ENCODE measurements at regions not wholly inside any gene's neighbourhood (a gene's known extent, or its start where the extent isn't known, plus 50 kb on each side); places are given as distances from the start of the nearest gene placed in this dataset.

DNA sequence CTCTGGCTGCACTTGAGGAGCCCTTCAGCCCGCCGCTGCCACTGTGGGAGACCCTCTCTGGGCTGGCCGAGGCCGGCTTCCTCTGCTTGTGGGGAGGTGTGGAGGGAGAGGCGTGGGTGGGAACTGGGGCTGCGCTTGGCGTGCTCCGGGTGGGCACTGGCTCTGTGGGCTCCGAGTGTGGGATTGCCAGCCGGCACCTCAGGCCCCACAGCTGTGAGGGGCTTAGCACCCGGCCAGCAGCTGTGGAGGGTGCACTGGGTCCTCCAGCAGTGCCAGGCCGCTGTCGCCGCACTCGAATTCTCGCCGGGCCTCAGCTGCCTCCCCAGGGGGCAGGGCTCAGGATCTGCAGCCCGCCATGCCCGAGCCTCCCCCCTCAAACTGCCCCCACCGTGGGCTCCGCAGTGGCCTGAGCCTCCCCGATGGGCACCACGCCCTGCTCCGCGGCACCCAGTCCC is 808.0 kb upstream of the SOX11 start:
- TF ChIP-seq, protein P1, sequence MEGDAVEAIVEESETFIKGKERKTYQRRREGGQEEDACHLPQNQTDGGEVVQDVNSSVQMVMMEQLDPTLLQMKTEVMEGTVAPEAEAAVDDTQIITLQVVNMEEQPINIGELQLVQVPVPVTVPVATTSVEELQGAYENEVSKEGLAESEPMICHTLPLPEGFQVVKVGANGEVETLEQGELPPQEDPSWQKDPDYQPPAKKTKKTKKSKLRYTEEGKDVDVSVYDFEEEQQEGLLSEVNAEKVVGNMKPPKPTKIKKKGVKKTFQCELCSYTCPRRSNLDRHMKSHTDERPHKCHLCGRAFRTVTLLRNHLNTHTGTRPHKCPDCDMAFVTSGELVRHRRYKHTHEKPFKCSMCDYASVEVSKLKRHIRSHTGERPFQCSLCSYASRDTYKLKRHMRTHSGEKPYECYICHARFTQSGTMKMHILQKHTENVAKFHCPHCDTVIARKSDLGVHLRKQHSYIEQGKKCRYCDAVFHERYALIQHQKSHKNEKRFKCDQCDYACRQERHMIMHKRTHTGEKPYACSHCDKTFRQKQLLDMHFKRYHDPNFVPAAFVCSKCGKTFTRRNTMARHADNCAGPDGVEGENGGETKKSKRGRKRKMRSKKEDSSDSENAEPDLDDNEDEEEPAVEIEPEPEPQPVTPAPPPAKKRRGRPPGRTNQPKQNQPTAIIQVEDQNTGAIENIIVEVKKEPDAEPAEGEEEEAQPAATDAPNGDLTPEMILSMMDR (IDR thresholded peaks at IDR 0.05; ENCODE audit: low read depth, low read length, missing control alignments), result no peak
- DNase-seq (ENCODE audit: extremely low read depth, low read depth), result no peak
- no peak overlapping the region for H3K4me3 ChIP-seq (replicated peaks; ENCODE audit: low read depth, low read length)

DNA sequence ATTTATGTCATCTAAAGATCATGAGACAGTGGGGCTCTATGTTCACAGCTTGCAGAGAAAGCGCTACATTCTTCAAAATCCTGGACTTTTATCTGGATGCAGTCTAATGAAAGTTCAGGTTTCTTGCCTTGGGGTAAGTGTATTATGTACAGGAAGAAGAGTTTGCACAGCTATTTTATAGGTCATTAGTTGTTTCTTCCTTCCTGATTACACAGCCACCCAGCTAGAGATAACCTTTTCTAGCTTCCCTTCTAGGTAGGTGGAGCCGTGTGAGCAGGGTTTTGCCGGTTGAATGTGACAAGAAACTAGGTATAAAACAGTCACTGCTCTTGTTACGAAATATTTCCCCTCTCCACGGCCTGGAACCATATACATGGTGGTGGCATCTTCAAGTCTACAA is 800.8 kb upstream of the SOX11 start:
- TF ChIP-seq, protein P1 (IDR thresholded peaks at IDR 0.05; ENCODE audit: low read depth, low read length, missing control alignments), result no peak
- no peak overlapping the region for H3K4me3 ChIP-seq (replicated peaks; ENCODE audit: low read depth, low read length)
- DNase-seq (ENCODE audit: extremely low read depth, low read depth), result no peak

DNA sequence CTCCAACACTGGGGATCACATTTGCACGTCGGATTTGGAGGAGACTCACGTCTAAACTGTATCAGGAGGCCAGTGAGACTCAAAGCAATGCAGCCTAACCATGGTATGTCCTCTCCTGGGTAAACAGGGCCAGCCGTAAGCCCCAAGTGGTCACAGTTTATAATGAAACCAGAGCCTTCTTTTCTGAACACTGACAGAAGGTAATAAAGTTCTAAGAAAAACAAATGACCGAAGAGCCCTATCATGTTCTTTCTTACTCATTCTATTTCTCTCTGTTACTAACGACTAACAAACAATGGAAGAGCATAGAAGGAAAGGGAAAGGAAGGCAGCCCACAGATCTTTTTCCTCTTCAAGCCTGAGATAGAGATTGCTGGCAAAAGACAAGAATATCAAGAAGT is 796.8 kb upstream of the SOX11 start:
- no peak for DNase-seq (ENCODE audit: extremely low read depth, low read depth)
- no peak overlapping the region for H3K4me3 ChIP-seq (replicated peaks; ENCODE audit: low read depth, low read length)
- TF ChIP-seq, protein P1 (IDR thresholded peaks at IDR 0.05; ENCODE audit: low read depth, low read length, missing control alignments), result no peak

DNA sequence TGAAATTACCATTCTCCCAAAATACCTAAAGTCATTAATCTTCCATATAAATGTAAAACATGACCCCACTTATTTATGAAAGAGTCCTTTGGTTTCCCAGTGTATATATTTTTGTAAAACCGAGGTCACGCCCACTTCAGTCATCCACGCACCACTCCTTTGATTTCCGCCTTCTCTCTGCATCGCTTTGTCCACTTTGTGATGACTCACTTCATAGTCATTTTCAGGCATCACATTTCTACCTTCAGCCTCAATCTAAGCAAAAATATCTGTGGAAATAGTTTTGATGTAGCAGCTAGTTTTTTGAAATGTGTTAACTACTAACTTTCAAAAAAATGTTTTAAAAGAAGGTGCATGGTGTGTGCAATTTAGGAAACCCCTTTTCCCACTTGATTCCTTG is 793.5 kb upstream of the SOX11 start:
- no peak overlapping the region for H3K4me3 ChIP-seq (replicated peaks; ENCODE audit: low read depth, low read length)
- no peak for DNase-seq (ENCODE audit: extremely low read depth, low read depth)
- TF ChIP-seq, protein P1 (IDR thresholded peaks at IDR 0.05; ENCODE audit: low read depth, low read length, missing control alignments), result no peak

DNA sequence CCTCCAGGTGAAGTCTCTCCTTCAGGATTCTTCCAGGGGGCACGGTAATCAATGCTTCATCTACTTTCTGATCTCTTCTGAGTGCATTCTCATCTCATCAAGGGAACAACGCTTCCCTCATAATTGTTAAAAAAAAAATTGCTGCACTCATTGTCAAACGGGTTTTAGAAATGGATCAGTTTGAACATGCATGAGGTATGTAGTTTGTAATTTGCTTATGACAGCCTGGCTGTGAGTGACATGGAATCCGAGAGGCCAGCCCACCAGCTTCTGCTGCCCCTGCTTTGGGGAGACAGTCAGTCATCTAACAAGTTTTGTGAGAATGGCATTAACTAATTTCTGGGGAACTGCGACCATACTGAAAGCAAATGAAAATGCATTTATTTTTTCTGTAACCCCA is 791.9 kb upstream of the SOX11 start:
- TF ChIP-seq, protein P1 (IDR thresholded peaks at IDR 0.05; ENCODE audit: low read depth, low read length, missing control alignments), result no peak

DNA sequence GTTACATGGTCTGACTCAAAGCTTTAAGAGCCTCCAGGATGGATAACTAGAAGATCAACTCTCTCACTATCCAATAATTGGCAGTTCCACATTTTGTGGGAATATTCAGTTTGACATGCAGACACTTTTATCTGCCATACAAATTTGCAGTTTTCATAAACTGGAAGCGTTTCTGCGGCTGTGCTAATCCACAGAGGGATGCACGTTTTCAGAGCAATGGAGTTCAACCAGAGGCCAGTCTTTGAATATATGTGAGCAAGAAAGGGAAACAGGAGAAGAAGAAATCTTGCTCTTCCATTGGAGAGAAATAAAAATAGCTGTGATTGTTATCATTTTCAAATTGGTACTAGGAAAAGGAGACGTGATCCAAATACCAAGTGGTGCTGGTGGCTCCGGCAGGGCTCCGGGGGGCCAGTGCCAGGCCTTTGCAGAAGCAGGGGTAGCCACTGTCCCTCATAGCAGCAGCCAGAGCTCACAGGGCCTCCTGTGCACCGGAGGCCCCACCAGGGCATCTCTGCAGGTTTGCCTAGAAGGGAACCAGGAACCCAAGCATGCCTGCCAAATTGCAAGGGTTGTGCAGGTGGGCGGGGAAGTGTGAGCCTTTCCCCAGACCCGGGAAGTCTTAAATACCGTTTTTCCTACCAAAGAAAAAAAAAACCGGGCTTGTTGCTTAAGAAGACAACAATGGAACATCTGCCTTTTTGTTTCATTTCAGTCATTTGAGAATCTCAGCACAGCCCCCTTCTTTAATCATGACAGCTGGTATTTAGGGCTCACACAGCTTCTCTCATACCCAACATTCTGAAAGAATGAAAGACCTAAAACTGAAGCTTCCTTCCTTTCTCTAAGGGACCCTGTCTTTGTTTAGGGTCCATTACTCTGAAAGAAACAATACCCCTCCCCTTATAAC is 791.1 kb upstream of the SOX11 start:
- TF ChIP-seq, protein P1 (IDR thresholded peaks at IDR 0.05; ENCODE audit: low read depth, low read length, missing control alignments), result no peak
- no peak overlapping the region for H3K4me3 ChIP-seq (replicated peaks; ENCODE audit: low read depth, low read length)
- no peak for DNase-seq (ENCODE audit: extremely low read depth, low read depth)

More for the DNA sequence above, 791.9 kb upstream of the SOX11 start:
- DNase-seq (ENCODE audit: extremely low read depth, low read depth), result no peak
- no peak overlapping the region for H3K4me3 ChIP-seq (replicated peaks; ENCODE audit: low read depth, low read length)

All from HFF-Myc (cell line).